ENCODE measurements at regions not wholly inside any gene's neighbourhood (a gene's known extent, or its start where the extent isn't known, plus 50 kb on each side); places are given as distances from the start of the nearest gene placed in this dataset.

- no peaks in the 10 kb centered on the region for H3K36me3 ChIP-seq (ENCODE audit: control insufficient read depth in 2 of 2, extremely low read depth in 1 of 2, insufficient read depth in 2 of 2, low read length in 2 of 2)
- H3K4me1 ChIP-seq (ENCODE audit: control insufficient read depth, extremely low read depth, insufficient read depth, low read length) = no peaks in the 10 kb centered on the region
- FAIRE-seq = no peak
- no peaks in the 10 kb centered on the region for H3K27me3 ChIP-seq (ENCODE audit: control insufficient read depth in 2 of 2, insufficient read depth in 2 of 2, low read length in 2 of 2)
- no peak overlapping the region for H3K4me2 ChIP-seq (ENCODE audit: insufficient read depth, low read length)
- ChIA-PET CTCF (no interaction called here), POLR2A (no interaction called here)
- no peak overlapping the region for H2AFZ ChIP-seq (ENCODE audit: low read depth, low read length)
- dilution Hi-C loops (cut with MboI; ENCODE audit: extremely low pct_ligation_motif_present, low sequenced_read_pairs) = no loop called here
- no peak for DNase-seq (ENCODE audit: low read depth, low spot score)
- H3K79me2 ChIP-seq (ENCODE audit: control insufficient read depth, insufficient read depth, low read length) = no peaks in the 10 kb centered on the region
- no peaks in the 10 kb centered on the region for H3K9me1 ChIP-seq (replicated peaks; ENCODE audit: control insufficient read depth, extremely low read depth, insufficient read depth, low read length)
- intact Hi-C loops (cut with micrococcal nuclease) = no loop called here
- no peak overlapping the region for H3K27ac ChIP-seq (ENCODE audit: insufficient read depth, low read depth, low read length)
- H3K9me3 ChIP-seq (replicated peaks; ENCODE audit: control insufficient read depth, insufficient read depth, low read length) = no peaks in the 10 kb centered on the region
- no peak overlapping the region for H3K9ac ChIP-seq (replicated peaks; ENCODE audit: extremely low read depth, insufficient read depth, low read length)
- H3K4me3 ChIP-seq (replicated peaks in 1 of 3; ENCODE audit: insufficient read depth in 1 of 3, low read depth in 1 of 3, low read length in 3 of 3) = no peak overlapping the region
- TF ChIP-seq POLR2A (IDR thresholded peaks at IDR 0.05; ENCODE audit: low read depth, low read length) (no peak), FOS (IDR thresholded peaks at IDR 0.05; ENCODE audit: borderline replicate concordance, insufficient read depth, low read length) (no peak), GATA2 (IDR thresholded peaks at IDR 0.05; ENCODE audit: insufficient read depth, insufficient read length, low read depth, low read length) (no peak), POLR2AphosphoS5 (IDR thresholded peaks at IDR 0.05; ENCODE audit: insufficient read depth, low read depth, low read length) (no peak), MAX (IDR thresholded peaks at IDR 0.05; ENCODE audit: insufficient read depth, insufficient read length) (no peak), JUN (IDR thresholded peaks at IDR 0.05; ENCODE audit: borderline replicate concordance, insufficient read depth, insufficient read length, low read depth) (no peak), CTCF (IDR thresholded peaks at IDR 0.05; ENCODE audit: extremely low read depth in 1 of 2, insufficient read depth in 1 of 2, low read depth in 1 of 2, low read length in 2 of 2) (no peak), MYC (IDR thresholded peaks at IDR 0.05; ENCODE audit: low read depth, low read length) (no peak), EZH2 (IDR thresholded peaks at IDR 0.05; ENCODE audit: borderline replicate concordance, low read depth, low read length, severe bottlenecking) (no peak)
- no TSS peak for BruUV-seq (replicated peaks)
- H4K20me1 ChIP-seq (replicated peaks; ENCODE audit: control insufficient read depth, extremely low read depth, insufficient read depth, low read length) = no peaks in the 10 kb centered on the region
These were observed 88.8 kb upstream of the ITGB1 start for GRCh38 chr10:33046792-33047191.

All from endothelial cell of umbilical vein (primary cell).